PC-9 (cell line): ENCODE measurements at regions not wholly inside any gene's neighbourhood (a gene's known extent, or its start where the extent isn't known, plus 50 kb on each side); places are given as distances from the start of the nearest gene placed in this dataset.

ENCODE experiments used
- BruUV-seq: library from RNA; stranded (reverse); fragments of 400-500 nt; replicated peaks from 2 replicates; lab custom pipeline; 2021; lab: Mats Ljungman, UMichigan
- CTCF ChIA-PET: fragments of 300-600 bp; sonication (Branson Sonifier 250); formaldehyde crosslinking; loops from one replicate; lab custom pipeline; 2022; ENCODE audit warnings: antibody characterized with exemption; lab: Charles Lee
- POLR2A ChIA-PET: fragments of 300-600 bp; sonication (Branson Sonifier 250); formaldehyde crosslinking; loops from one replicate; lab custom pipeline; 2022; ENCODE audit warnings: antibody characterized with exemption; ENCODE audit not compliant: unreplicated experiment; lab: Charles Lee
- DNase-seq, 2 experiments: peaks; one replicate each; pipeline versions ENCODE4 v3.0.0 to v3.0.0-alpha.2; 2015 to 2022; ENCODE audit warnings: mixed read lengths in 1 of 2
- H2AFZ ChIP-seq: fragments of 200-600 bp; sonication (generic); 2 replicates; pipeline ENCODE4 v1.8.1; 2017; ENCODE audit warnings: antibody characterized with exemption
- H3F3A ChIP-seq: fragments of 200-600 bp; sonication (generic); 2 replicates; pipeline ENCODE4 v1.8.1; 2017; ENCODE audit warnings: antibody characterized with exemption, mild to moderate bottlenecking, low read depth; ENCODE audit not compliant: insufficient read depth
- H3K27ac ChIP-seq: fragments of 200-600 bp; sonication (generic); 2 replicates; pipeline ENCODE4 v1.6.1; 2016; ENCODE audit warnings: mixed run types
- H3K27me3 ChIP-seq: fragments of 200-600 bp; sonication (generic); 2 replicates; pipeline ENCODE4 v1.6.1; 2016; ENCODE audit warnings: low read depth, mixed run types; ENCODE audit not compliant: insufficient read depth
- H3K36me3 ChIP-seq: fragments of 200-600 bp; sonication (generic); 2 replicates; pipeline ENCODE4 v1.6.1; 2016; ENCODE audit warnings: low read depth, mixed run types
- H3K4me1 ChIP-seq: fragments of 200-600 bp; sonication (generic); replicated peaks from 2 replicates; pipeline ENCODE4 v1.6.1; 2016; ENCODE audit warnings: mixed run types; ENCODE audit not compliant: insufficient read depth
- H3K4me2 ChIP-seq: fragments of 200-600 bp; sonication (generic); 2 replicates; pipeline ENCODE4 v1.6.1; 2017; ENCODE audit warnings: mixed run types
- H3K4me3 ChIP-seq: fragments of 200-600 bp; sonication (generic); 2 replicates; pipeline ENCODE4 v1.6.1; 2016; ENCODE audit warnings: mixed run types
- H3K79me2 ChIP-seq: fragments of 200-600 bp; sonication (generic); 2 replicates; pipeline ENCODE4 v1.6.1; 2017; ENCODE audit warnings: low read depth, mixed run types
- H3K9me2 ChIP-seq: fragments of 200-600 bp; sonication (generic); 2 replicates; pipeline ENCODE4 v1.8.1; 2017; ENCODE audit warnings: mild to moderate bottlenecking; ENCODE audit not compliant: insufficient read depth
- H3K9me3 ChIP-seq: fragments of 200-600 bp; sonication (generic); 2 replicates; pipeline ENCODE4 v1.8.1; 2016; ENCODE audit warnings: low read depth; ENCODE audit not compliant: insufficient read depth
- H4K20me1 ChIP-seq: fragments of 200-600 bp; sonication (generic); 2 replicates; pipeline ENCODE4 v1.8.1; 2017; ENCODE audit not compliant: insufficient read depth
- EZH2 ChIP-seq: fragments of 200-600 bp; sonication (generic); IDR thresholded peaks from 2 replicates; pipeline ENCODE4 v1.8.0; 2017; ENCODE audit warnings: antibody characterized with exemption, low read depth
- intact Hi-C: fragments of 100-400 bp; cut with micrococcal nuclease; formaldehyde crosslinking; loops from one replicate; pipeline ENCODE4 v1.10.0; 2022; ENCODE audit not compliant: unreplicated experiment
- TF ChIP-seq, protein P1 (sequence below): fragments of 200-600 bp; sonication (generic); conservative IDR thresholded peaks from 2 replicates; pipeline ENCODE4 v1.6.1; 2017; ENCODE audit warnings: mixed run types, antibody characterized with exemption, mild to moderate bottlenecking, moderate library complexity

DNA sequence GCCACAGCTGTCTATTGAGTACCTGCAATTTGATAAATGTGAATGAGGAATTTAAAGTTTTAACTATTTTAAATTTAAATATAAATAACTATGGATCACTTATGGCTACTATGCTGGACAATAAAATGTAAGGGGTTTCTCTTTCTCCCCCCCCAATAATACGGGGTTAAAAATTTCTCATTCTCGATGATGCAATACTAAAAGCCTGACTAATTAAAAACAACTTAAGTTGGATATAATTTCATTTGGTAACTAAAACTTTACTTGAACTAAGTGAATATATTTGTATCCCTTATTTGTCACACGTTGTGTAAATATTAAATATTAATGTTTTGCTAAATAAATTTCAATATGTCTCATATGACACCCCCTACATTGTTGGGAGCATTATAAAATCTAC is 297.3 kb downstream of the GRB14 start:
- no peak overlapping the region for H3K4me2 ChIP-seq
- no peaks in the 10 kb centered on the region for H3K27me3 ChIP-seq
- H2AFZ ChIP-seq = no peak overlapping the region
- no peaks in the 10 kb centered on the region for H3K36me3 ChIP-seq
- no peaks in the 10 kb centered on the region for H4K20me1 ChIP-seq
- no peak for TF ChIP-seq EZH2
- TF ChIP-seq, protein P1, sequence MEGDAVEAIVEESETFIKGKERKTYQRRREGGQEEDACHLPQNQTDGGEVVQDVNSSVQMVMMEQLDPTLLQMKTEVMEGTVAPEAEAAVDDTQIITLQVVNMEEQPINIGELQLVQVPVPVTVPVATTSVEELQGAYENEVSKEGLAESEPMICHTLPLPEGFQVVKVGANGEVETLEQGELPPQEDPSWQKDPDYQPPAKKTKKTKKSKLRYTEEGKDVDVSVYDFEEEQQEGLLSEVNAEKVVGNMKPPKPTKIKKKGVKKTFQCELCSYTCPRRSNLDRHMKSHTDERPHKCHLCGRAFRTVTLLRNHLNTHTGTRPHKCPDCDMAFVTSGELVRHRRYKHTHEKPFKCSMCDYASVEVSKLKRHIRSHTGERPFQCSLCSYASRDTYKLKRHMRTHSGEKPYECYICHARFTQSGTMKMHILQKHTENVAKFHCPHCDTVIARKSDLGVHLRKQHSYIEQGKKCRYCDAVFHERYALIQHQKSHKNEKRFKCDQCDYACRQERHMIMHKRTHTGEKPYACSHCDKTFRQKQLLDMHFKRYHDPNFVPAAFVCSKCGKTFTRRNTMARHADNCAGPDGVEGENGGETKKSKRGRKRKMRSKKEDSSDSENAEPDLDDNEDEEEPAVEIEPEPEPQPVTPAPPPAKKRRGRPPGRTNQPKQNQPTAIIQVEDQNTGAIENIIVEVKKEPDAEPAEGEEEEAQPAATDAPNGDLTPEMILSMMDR = no peak
- no peak for DNase-seq
- no peaks in the 10 kb centered on the region for H3K79me2 ChIP-seq
- BruUV-seq = no TSS peak
- H3F3A ChIP-seq = no peaks in the 10 kb centered on the region
- ChIA-PET CTCF (no interaction called here), POLR2A (no interaction called here)
- H3K4me3 ChIP-seq = no peak overlapping the region
- no peaks in the 10 kb centered on the region for H3K4me1 ChIP-seq
- no peak overlapping the region for H3K27ac ChIP-seq
- no peaks in the 10 kb centered on the region for H3K9me3 ChIP-seq
- intact Hi-C loops = no loop called here
- H3K9me2 ChIP-seq = no peaks in the 10 kb centered on the region

DNA sequence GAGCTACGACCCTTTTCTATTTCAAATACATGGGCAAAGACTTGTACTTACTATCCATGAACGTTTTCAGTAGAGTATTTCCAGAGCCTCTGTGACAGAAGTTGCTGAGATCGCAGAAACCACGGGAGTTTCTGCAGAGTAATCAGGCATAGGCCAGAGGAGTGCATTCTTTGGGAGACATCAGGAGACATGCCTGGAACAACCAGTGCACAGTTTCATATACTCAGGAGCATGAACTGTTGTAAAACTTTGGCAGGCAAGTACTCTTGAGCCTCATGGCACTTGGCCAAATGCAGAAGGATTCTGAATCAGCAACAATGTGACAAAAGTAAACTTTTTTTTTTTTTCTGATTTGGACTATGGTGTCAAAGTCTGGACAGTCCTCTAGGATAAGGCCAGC is 307.1 kb downstream of the GRB14 start:
- intact Hi-C loops = no loop called here
- no peaks in the 10 kb centered on the region for H3F3A ChIP-seq
- peak in 1 of 2 experiments; percentile 2 for DNase-seq
- ChIA-PET CTCF (no interaction called here), POLR2A (no interaction called here)
- H3K27ac ChIP-seq = no peak overlapping the region
- no TSS peak for BruUV-seq
- H3K79me2 ChIP-seq = no peaks in the 10 kb centered on the region
- no peaks in the 10 kb centered on the region for H3K9me2 ChIP-seq
- no peaks in the 10 kb centered on the region for H3K4me1 ChIP-seq
- no peak overlapping the region for H3K4me3 ChIP-seq
- H4K20me1 ChIP-seq = no peaks in the 10 kb centered on the region
- H2AFZ ChIP-seq = no peak overlapping the region
- H3K36me3 ChIP-seq = no peaks in the 10 kb centered on the region
- no peaks in the 10 kb centered on the region for H3K9me3 ChIP-seq
- H3K4me2 ChIP-seq = no peak overlapping the region
- no peak for TF ChIP-seq EZH2
- TF ChIP-seq, protein P1 = no peak
- no peaks in the 10 kb centered on the region for H3K27me3 ChIP-seq

DNA sequence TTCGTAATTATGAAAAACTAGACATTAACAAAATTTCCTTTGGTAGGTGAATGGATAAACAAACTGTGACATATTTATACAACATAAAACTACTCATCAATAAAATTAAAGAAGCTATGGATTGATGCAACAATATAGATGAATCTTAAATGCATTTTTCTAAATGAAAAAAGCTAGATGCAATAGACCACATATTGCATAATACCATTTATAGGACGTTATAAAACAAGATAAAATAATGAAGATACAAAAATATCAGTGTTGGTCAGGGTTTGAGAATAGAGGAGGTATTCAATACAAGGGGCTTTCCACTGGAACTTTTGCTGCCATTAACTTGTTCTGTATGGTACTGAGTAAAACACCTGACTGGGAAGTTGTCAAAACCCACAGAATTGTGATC is 314.4 kb downstream of the GRB14 start:
- no peaks in the 10 kb centered on the region for H3K9me2 ChIP-seq
- no peak overlapping the region for H2AFZ ChIP-seq
- ChIA-PET CTCF (no interaction called here), POLR2A (no interaction called here)
- TF ChIP-seq, protein P1 = no peak
- no peak for TF ChIP-seq EZH2
- no peaks in the 10 kb centered on the region for H3K9me3 ChIP-seq
- intact Hi-C loops = no loop called here
- H3K4me1 ChIP-seq = no peaks in the 10 kb centered on the region
- H3K27ac ChIP-seq = no peak overlapping the region
- H3F3A ChIP-seq = no peaks in the 10 kb centered on the region
- H3K27me3 ChIP-seq = no peaks in the 10 kb centered on the region
- no peak overlapping the region for H3K4me3 ChIP-seq
- no peak overlapping the region for H3K4me2 ChIP-seq
- DNase-seq = no peak
- no peaks in the 10 kb centered on the region for H3K79me2 ChIP-seq
- H3K36me3 ChIP-seq = no peaks in the 10 kb centered on the region
- no peaks in the 10 kb centered on the region for H4K20me1 ChIP-seq
- BruUV-seq = no TSS peak
